ENCODE measurements at regions not wholly inside any gene's neighbourhood (a gene's known extent, or its start where the extent isn't known, plus 50 kb on each side); places are given as distances from the start of the nearest gene placed in this dataset.

DNA sequence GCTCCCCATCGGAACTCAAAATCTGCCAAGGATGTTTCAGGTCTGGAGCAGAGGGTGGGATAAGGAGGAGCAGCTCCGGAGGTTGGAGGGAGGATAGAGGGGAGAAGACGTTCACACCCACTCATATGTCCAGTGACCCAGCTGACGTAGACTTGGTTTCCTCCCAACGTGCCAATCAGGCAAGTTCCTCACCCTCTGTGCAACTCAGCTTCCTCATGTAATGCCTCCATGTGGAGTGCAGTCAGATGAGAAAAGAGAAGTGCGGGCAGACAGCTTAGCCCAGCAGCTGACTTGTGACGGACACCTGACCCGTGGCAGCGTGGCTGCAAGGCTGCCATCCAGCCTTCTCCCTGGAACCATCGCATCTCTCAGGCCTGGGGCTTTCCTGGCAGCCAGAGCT, 86.8 kb downstream of the NPTX2 start:
- DNase-seq (ENCODE audit: low spot score): no peak
- TF ChIP-seq CTCF (IDR thresholded peaks at IDR 0.05; ENCODE audit: extremely low read depth, missing control alignments): no peak

GRCh38 chr7:98705626-98706025, 88.5 kb downstream of the NPTX2 start:
- TF ChIP-seq CTCF (IDR thresholded peaks at IDR 0.05; ENCODE audit: extremely low read depth, missing control alignments): no peak
- no peak for DNase-seq (ENCODE audit: low spot score)

- TF ChIP-seq CTCF (IDR thresholded peaks at IDR 0.05; ENCODE audit: extremely low read depth, missing control alignments): no peak
- DNase-seq (ENCODE audit: low spot score): no peak
These were observed 90.0 kb downstream of the NPTX2 start for GRCh38 chr7:98707076-98707475.

DNA sequence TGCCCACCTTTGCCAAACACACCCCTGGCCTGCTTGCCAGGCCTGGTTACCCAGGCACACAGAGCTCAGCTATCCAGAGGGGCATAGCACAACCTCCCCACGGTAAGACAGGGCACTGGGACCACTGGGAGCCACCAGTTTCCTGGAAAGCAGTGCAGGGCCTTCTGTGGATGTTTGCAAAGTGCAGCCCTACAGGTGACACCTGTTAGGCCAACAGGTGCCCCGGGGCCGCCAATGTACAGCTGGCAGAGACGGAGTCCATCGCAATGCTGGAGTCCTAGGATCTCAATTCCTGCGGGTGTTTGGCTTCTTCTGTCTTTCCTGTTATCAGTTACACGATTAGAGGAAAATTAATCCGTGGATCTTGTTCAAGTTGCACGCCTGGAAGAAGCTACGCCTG, 94.9 kb downstream of the NPTX2 start:
- TF ChIP-seq CTCF (IDR thresholded peaks at IDR 0.05; ENCODE audit: extremely low read depth, missing control alignments): no peak
- DNase-seq (ENCODE audit: low spot score): no peak

GRCh38 chr7:98713165-98713810, 96.2 kb downstream of the NPTX2 start:
- TF ChIP-seq CTCF (IDR thresholded peaks at IDR 0.05; ENCODE audit: extremely low read depth, missing control alignments): no peak
- DNase-seq (ENCODE audit: low spot score): no peak

DNA sequence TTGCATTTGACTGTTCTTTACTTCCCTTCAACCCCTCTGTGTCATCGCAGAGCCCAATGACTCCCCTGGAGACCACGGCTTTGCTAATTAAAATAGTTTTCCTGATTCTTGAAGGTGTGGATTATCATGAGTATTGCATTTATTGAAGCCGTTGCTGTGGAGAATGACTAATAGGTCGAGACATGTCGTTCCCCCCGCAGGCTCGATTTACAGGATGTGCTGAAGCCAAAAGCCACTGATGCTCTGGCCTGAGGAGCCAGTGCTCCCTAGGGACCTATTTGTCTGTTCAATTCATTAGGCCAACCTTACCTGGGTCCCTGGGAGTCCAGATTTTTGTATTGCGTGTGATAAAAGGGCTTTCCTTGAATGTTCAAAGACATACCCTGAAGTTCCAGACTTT, 102.3 kb downstream of the NPTX2 start:
- TF ChIP-seq CTCF (IDR thresholded peaks at IDR 0.05; ENCODE audit: extremely low read depth, missing control alignments): no peak
- no peak for DNase-seq (ENCODE audit: low spot score)

DNA sequence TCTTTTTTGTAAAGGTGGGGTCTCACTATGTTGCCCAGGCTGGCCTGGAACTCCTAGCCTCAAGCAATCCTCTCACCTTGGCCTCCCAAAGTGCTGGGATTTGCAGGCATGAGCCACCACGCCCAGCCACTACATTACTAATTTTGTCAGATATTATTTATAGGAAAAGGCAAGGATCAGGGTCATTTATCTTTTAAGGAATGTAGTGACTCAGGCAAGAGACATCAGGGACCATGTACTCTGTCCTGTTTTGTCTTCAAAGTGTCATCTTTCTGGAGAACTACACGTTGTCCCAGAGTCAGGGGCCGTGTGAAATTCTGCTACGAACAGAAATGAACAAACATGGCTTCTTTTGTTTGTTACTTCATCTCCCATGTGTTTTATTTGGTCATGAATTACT, 105.3 kb downstream of the NPTX2 start:
- no peak for TF ChIP-seq CTCF (IDR thresholded peaks at IDR 0.05; ENCODE audit: extremely low read depth, missing control alignments)
- no peak for DNase-seq (ENCODE audit: low spot score)
